NCI-H187 (cell line): ENCODE measurements at regions not wholly inside any gene's neighbourhood (a gene's known extent, or its start where the extent isn't known, plus 50 kb on each side); places are given as distances from the start of the nearest gene placed in this dataset.

ENCODE experiments used
- DNase-seq, 2 experiments: peaks; one replicate each; lab custom pipeline; 2025; lab: John Stamatoyannopoulos, UW

- no peak for DNase-seq
Observed at GRCh38 chr11:116256215-116256614, 516.6 kb downstream of the BUD13 start.

GRCh38 chr11:116255321-116255953 lies 517.4 kb downstream of the BUD13 start:
- DNase-seq: peak; percentile 79 to 87

GRCh38 chr11:116250155-116250554 lies 522.6 kb downstream of the BUD13 start:
- no peak for DNase-seq

GRCh38 chr11:116249561-116249960 lies 523.2 kb downstream of the BUD13 start:
- no peak for DNase-seq

- no peak for DNase-seq
Observed at GRCh38 chr11:116244889-116245288, 527.9 kb downstream of the BUD13 start.

- no peak for DNase-seq
Observed at GRCh38 chr11:116244439-116244838, 528.3 kb downstream of the BUD13 start.

GRCh38 chr11:116243991-116244390 lies 528.8 kb downstream of the BUD13 start:
- no peak for DNase-seq

- no peak for DNase-seq
Observed at GRCh38 chr11:116242006-116242405, 530.8 kb downstream of the BUD13 start.

- no peak for DNase-seq
Observed at GRCh38 chr11:116240710-116241109, 532.1 kb downstream of the BUD13 start.

- DNase-seq: no peak
Observed at GRCh38 chr11:116239247-116239646, 533.5 kb downstream of the BUD13 start.

GRCh38 chr11:116234989-116235568 lies 537.7 kb downstream of the BUD13 start:
- DNase-seq: no peak

- DNase-seq: no peak
Observed at GRCh38 chr11:116233561-116233960, 539.2 kb downstream of the BUD13 start.

- no peak for DNase-seq
Observed at GRCh38 chr11:116232364-116232828, 540.4 kb downstream of the BUD13 start.

GRCh38 chr11:116231543-116231942 lies 541.2 kb downstream of the BUD13 start:
- no peak for DNase-seq

- no peak for DNase-seq
Observed at GRCh38 chr11:116230438-116230837, 542.3 kb downstream of the BUD13 start.

GRCh38 chr11:116229236-116229970 lies 543.4 kb downstream of the BUD13 start:
- no peak for DNase-seq

- no peak for DNase-seq
Observed at GRCh38 chr11:116226731-116227130, 546.1 kb downstream of the BUD13 start.

GRCh38 chr11:116225784-116226585 lies 546.8 kb downstream of the BUD13 start:
- DNase-seq: no peak

GRCh38 chr11:116225236-116225635 lies 547.6 kb downstream of the BUD13 start:
- no peak for DNase-seq

GRCh38 chr11:116224889-116225200 lies 547.9 kb downstream of the BUD13 start:
- DNase-seq: no peak

GRCh38 chr11:116224154-116224888 lies 548.5 kb downstream of the BUD13 start:
- DNase-seq: peak; percentile 14 to 50

GRCh38 chr11:116221351-116221750 lies 551.4 kb downstream of the BUD13 start:
- DNase-seq: no peak
